ENCODE measurements at regions not wholly inside any gene's neighbourhood (a gene's known extent, or its start where the extent isn't known, plus 50 kb on each side); places are given as distances from the start of the nearest gene placed in this dataset.

DNA sequence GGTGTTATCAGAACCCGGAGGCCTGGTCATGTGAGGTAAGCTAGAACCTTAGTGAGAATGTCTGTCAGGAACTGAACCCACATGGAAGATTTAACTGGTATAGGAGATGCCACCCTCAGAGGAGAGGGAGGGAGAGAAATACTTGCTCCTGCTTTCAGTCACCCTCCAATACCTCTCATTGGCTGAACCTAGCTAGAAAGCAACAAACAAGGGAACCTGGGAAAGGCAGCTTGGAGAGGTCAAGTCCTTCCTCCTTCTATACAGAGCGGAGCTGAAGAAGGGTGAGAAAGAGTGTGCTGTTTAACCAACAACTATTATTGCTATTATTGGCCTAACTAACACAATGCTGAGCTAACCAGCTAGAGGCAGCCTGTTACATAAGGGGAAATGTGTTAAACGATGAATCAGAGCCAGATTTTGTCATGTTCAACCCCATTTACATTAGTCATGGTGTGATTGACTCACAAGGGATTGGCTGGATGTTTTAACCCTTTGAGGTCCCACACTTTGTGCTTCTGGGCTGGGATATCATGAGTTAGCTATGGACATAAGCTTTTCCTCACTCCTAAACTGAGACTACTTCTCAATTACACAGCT lies 96.5 kb upstream of the ESX1 start:
- Histone ChIP-seq H3K4me3 (no peak overlapping the region), H3K27ac (no peak overlapping the region), H3K9me3 (no peaks in the 10 kb centered on the region), H3K36me3 (no peaks in the 10 kb centered on the region), H3K4me1 (no peaks in the 10 kb centered on the region), H3K27me3 (no peaks in the 10 kb centered on the region)
- intact Hi-C loops (cut with DNase I; ENCODE audit: low total_unique reads): no loop called here
- TF ChIP-seq, protein P1, sequence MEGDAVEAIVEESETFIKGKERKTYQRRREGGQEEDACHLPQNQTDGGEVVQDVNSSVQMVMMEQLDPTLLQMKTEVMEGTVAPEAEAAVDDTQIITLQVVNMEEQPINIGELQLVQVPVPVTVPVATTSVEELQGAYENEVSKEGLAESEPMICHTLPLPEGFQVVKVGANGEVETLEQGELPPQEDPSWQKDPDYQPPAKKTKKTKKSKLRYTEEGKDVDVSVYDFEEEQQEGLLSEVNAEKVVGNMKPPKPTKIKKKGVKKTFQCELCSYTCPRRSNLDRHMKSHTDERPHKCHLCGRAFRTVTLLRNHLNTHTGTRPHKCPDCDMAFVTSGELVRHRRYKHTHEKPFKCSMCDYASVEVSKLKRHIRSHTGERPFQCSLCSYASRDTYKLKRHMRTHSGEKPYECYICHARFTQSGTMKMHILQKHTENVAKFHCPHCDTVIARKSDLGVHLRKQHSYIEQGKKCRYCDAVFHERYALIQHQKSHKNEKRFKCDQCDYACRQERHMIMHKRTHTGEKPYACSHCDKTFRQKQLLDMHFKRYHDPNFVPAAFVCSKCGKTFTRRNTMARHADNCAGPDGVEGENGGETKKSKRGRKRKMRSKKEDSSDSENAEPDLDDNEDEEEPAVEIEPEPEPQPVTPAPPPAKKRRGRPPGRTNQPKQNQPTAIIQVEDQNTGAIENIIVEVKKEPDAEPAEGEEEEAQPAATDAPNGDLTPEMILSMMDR (IDR thresholded peaks at IDR 0.05): no peak
- DNase-seq: no peak

DNA sequence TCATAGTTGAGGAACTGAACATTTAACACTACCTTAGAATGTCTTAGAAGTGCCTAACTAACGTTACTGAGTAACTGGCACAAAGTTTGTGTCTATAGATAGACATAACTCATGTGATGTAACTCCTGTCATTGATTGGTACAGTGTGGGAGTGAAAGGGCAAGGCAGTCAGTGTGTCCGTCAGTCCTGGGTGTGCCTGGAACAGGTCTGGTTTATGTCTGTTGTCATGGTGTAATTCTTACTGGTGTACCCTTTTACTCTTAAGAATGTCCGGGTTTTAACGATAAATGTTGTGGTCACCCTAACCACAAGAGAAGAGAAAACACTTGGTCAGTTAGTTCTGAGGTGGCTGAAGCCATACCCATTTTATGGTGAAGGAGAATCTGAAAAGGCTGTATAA lies 93.1 kb upstream of the ESX1 start:
- TF ChIP-seq, protein P1 (IDR thresholded peaks at IDR 0.05): no peak
- Histone ChIP-seq H3K9me3 (no peaks in the 10 kb centered on the region), H3K27me3 (no peaks in the 10 kb centered on the region), H3K36me3 (no peaks in the 10 kb centered on the region), H3K4me3 (no peak overlapping the region), H3K4me1 (no peaks in the 10 kb centered on the region), H3K27ac (no peak overlapping the region)
- DNase-seq: no peak
- intact Hi-C loops (cut with DNase I; ENCODE audit: low total_unique reads): no loop called here

DNA sequence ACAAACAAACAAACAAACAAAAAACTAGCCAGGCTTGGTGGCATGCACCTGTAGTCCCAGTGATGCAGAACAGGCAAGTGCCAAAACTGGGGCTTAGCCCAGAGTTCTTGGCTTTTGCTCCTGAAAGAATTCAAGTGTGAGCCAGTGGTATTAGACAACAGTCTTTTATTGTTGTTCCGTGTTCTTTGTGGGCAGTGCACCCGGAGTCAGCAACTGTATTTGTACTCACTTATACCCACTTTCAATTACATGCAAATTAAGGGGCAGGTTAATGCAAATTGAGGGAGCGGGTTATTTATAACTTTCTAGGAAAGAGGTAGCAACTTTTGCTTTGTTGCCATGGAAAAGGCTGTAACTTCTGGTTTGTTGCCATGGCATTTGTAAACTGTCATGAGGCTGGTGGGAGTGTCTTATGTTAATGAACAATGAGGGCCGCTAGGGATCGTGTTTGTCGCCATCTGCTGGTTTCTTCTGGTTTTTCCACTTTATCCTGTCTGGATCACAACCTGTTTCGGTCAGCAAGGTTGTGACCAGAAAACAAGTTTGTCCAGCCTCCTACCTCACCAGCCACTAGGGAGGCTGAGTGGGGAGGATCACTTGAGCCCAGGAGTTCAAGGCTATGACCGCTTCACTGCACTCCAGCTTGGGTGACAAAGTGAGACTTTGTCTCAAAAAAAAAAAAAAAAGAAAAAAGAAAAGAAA lies 88.8 kb upstream of the ESX1 start:
- DNase-seq: peak in 1 of 2 donors; percentile 20
- intact Hi-C loops (cut with DNase I; ENCODE audit: low total_unique reads): no loop called here
- no peaks in the 10 kb centered on the region for H3K4me1 ChIP-seq
- TF ChIP-seq, protein P1 (IDR thresholded peaks at IDR 0.05): no peak
- no peaks in the 10 kb centered on the region for H3K36me3 ChIP-seq
- H3K4me3 ChIP-seq: no peak overlapping the region
- H3K27ac ChIP-seq: no peak overlapping the region
- H3K9me3 ChIP-seq: no peaks in the 10 kb centered on the region
- no peaks in the 10 kb centered on the region for H3K27me3 ChIP-seq

DNA sequence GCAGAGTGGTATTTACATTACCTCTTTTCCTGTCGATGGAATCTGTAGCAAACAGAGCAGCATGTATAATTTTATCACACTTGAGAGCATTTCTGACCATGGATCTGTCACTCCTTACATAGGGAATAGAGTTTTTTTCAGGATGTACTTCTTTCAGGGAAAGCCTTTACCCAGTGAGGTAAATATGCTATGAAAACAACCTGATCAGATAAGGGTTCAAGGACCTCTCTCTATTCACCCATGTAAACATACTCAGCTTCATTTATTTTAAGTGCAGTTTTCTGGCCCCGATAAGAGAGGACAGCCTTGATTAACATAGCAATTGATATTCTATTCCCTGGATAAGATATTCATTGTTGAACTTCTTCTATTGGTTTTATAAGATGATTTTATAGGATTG lies 87.3 kb upstream of the ESX1 start:
- H3K4me1 ChIP-seq: no peaks in the 10 kb centered on the region
- no peak overlapping the region for H3K4me3 ChIP-seq
- no peak overlapping the region for H3K27ac ChIP-seq
- no peaks in the 10 kb centered on the region for H3K9me3 ChIP-seq
- intact Hi-C loops (cut with DNase I; ENCODE audit: low total_unique reads): no loop called here
- TF ChIP-seq, protein P1 (IDR thresholded peaks at IDR 0.05): no peak
- H3K27me3 ChIP-seq: no peaks in the 10 kb centered on the region
- DNase-seq: no peak
- no peaks in the 10 kb centered on the region for H3K36me3 ChIP-seq

DNA sequence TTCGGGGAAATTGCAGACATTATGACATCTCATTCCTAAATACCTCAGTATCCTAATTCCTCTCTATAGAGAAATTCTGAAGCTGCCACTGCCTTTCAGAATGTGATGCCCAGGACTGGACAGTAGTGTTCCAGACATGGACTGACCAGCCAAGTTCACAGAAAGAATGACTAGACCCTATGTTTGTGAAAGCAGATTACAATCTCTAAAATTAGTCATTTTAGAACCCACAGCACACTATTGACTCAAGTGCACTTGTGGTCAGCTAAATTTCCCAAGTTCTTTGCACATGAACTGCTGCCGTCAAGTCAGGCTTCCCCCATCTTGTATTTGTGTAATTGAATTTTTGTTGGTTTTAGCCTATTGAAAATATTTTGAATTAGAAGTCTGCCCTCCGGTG lies 81.0 kb upstream of the ESX1 start:
- H3K4me1 ChIP-seq: no peaks in the 10 kb centered on the region
- no peak overlapping the region for H3K4me3 ChIP-seq
- no peak overlapping the region for H3K27ac ChIP-seq
- no peaks in the 10 kb centered on the region for H3K9me3 ChIP-seq
- no peaks in the 10 kb centered on the region for H3K36me3 ChIP-seq
- intact Hi-C loops (cut with DNase I; ENCODE audit: low total_unique reads): no loop called here
- H3K27me3 ChIP-seq: no peaks in the 10 kb centered on the region
- TF ChIP-seq, protein P1 (IDR thresholded peaks at IDR 0.05): no peak
- no peak for DNase-seq

All from tibial artery (tissue), 4 donors.